ENCODE measurements at regions not wholly inside any gene's neighbourhood (a gene's known extent, or its start where the extent isn't known, plus 50 kb on each side); places are given as distances from the start of the nearest gene placed in this dataset.

GRCh38 chr2:129768036-129768386 is 211.5 kb upstream of the RAB6C start:
- H3K36me3 Mint-ChIP-seq = no peaks in the 10 kb centered on the region

GRCh38 chr2:129768485-129769184 is 210.8 kb upstream of the RAB6C start:
- Histone ChIP-seq H3K9ac (no peak overlapping the region), H3K9me3 (ENCODE audit: low read depth) (peaks cover 2% of the 10 kb centered on the region), H3F3A (ENCODE audit: low read depth) (no peaks in the 10 kb centered on the region), H3K79me2 (ENCODE audit: low read depth) (no peaks in the 10 kb centered on the region), H3K27ac (no peak overlapping the region), H3K27me3 (no peaks in the 10 kb centered on the region), H3K4me3 (no peak overlapping the region), H3K36me3 (no peaks in the 10 kb centered on the region), H4K20me1 (ENCODE audit: low read depth) (no peaks in the 10 kb centered on the region), H3K4me1 (peaks cover 8% of the 10 kb centered on the region), H2AFZ (replicated peaks) (no peak overlapping the region), H3K4me2 (no peak overlapping the region)
- H3K36me3 Mint-ChIP-seq = no peaks in the 10 kb centered on the region
- H3K9me3 Mint-ChIP-seq = no peaks in the 10 kb centered on the region
- peak overlapping the region; percentile 60 for H3K27ac Mint-ChIP-seq
- no peak overlapping the region for H3K4me3 Mint-ChIP-seq
- DNase-seq (ENCODE audit: low spot score) = no peak
- peaks cover 33% of the 10 kb centered on the region for H3K4me1 Mint-ChIP-seq
- TF ChIP-seq EZH2 (IDR thresholded peaks at IDR 0.05) (no peak), EZH2phosphoT487 (IDR thresholded peaks at IDR 0.05) (no peak), CTCF (IDR thresholded peaks at IDR 0.05) (no peak)
- H3K27me3 Mint-ChIP-seq (ENCODE audit: insufficient read depth, low read depth) = peaks cover 3% of the 10 kb centered on the region

More at GRCh38 chr2:129768036-129768386, 211.5 kb upstream of the RAB6C start:
- H3F3A ChIP-seq (ENCODE audit: low read depth) = no peaks in the 10 kb centered on the region
- peak overlapping the region; percentile 68 for H2AFZ ChIP-seq (replicated peaks)
- peaks cover 8% of the 10 kb centered on the region for H3K4me1 ChIP-seq
- TF ChIP-seq CTCF (IDR thresholded peaks at IDR 0.05) = no peak
- TF ChIP-seq EZH2 (IDR thresholded peaks at IDR 0.05) = no peak
- no peak for TF ChIP-seq EZH2phosphoT487 (IDR thresholded peaks at IDR 0.05)
- H3K4me3 ChIP-seq = no peak overlapping the region
- H3K27me3 Mint-ChIP-seq (ENCODE audit: insufficient read depth, low read depth) = peaks cover 3% of the 10 kb centered on the region
- H3K4me2 ChIP-seq = no peak overlapping the region
- no peaks in the 10 kb centered on the region for H4K20me1 ChIP-seq (ENCODE audit: low read depth)
- no peaks in the 10 kb centered on the region for H3K36me3 ChIP-seq
- H3K9me3 Mint-ChIP-seq = no peaks in the 10 kb centered on the region
- H3K4me3 Mint-ChIP-seq = no peak overlapping the region
- no peak for DNase-seq (ENCODE audit: low spot score)
- no peak overlapping the region for H3K27ac ChIP-seq
- H3K27ac Mint-ChIP-seq = no peak overlapping the region
- no peak overlapping the region for H3K9ac ChIP-seq
- no peaks in the 10 kb centered on the region for H3K27me3 ChIP-seq
- no peaks in the 10 kb centered on the region for H3K9me3 ChIP-seq (ENCODE audit: low read depth)
- H3K4me1 Mint-ChIP-seq = peaks cover 33% of the 10 kb centered on the region
- no peaks in the 10 kb centered on the region for H3K79me2 ChIP-seq (ENCODE audit: low read depth)

GRCh38 chr2:129769185-129769991 is 210.1 kb upstream of the RAB6C start:
- Histone ChIP-seq H3K9ac (no peak overlapping the region), H3K36me3 (no peaks in the 10 kb centered on the region), H3K27ac (no peak overlapping the region), H3K4me1 (peaks cover 8% of the 10 kb centered on the region), H3F3A (ENCODE audit: low read depth) (no peaks in the 10 kb centered on the region), H3K79me2 (ENCODE audit: low read depth) (no peaks in the 10 kb centered on the region), H3K4me3 (no peak overlapping the region), H3K4me2 (no peak overlapping the region), H3K9me3 (ENCODE audit: low read depth) (peaks cover 5% of the 10 kb centered on the region), H2AFZ (replicated peaks) (no peak overlapping the region), H4K20me1 (ENCODE audit: low read depth) (no peaks in the 10 kb centered on the region), H3K27me3 (no peaks in the 10 kb centered on the region)
- H3K4me3 Mint-ChIP-seq = no peak overlapping the region
- H3K4me1 Mint-ChIP-seq = peaks cover 25% of the 10 kb centered on the region
- peaks cover 5% of the 10 kb centered on the region for H3K27me3 Mint-ChIP-seq (ENCODE audit: insufficient read depth, low read depth)
- no peaks in the 10 kb centered on the region for H3K9me3 Mint-ChIP-seq
- TF ChIP-seq EZH2 (IDR thresholded peaks at IDR 0.05) (no peak), CTCF (IDR thresholded peaks at IDR 0.05) (no peak), EZH2phosphoT487 (IDR thresholded peaks at IDR 0.05) (no peak)
- H3K36me3 Mint-ChIP-seq = no peaks in the 10 kb centered on the region
- DNase-seq (ENCODE audit: low spot score) = no peak
- H3K27ac Mint-ChIP-seq = no peak overlapping the region

All from neural progenitor cell (in vitro differentiated cells).